Rectal smooth muscle tissue (tissue), 1 donor: ENCODE measurements at regions not wholly inside any gene's neighbourhood (a gene's known extent, or its start where the extent isn't known, plus 50 kb on each side); places are given as distances from the start of the nearest gene placed in this dataset.
"Not testable (repeated sequence)": the region's sequence is repeated elsewhere in the genome, so short reads cannot be mapped to it uniquely, and the experiment has no call there.

Experiments used
- H3K27ac ChIP-seq: one replicate; pipeline ENCODE4 v1.7.0; 2013; ENCODE audit warnings: low read depth, low read length, inconsistent platforms
- H3K27me3 ChIP-seq: one replicate; pipeline ENCODE4 v1.7.0; 2013; ENCODE audit warnings: low read length; ENCODE audit not compliant: control insufficient read depth, insufficient read depth
- H3K36me3 ChIP-seq: one replicate; pipeline ENCODE4 v1.7.0; 2013; ENCODE audit warnings: low read length; ENCODE audit not compliant: control insufficient read depth, insufficient read depth
- H3K4me1 ChIP-seq: one replicate; pipeline ENCODE4 v1.7.0; 2013; ENCODE audit warnings: low read length; ENCODE audit not compliant: control insufficient read depth, insufficient read depth
- H3K4me3 ChIP-seq: one replicate; pipeline ENCODE4 v1.7.0; 2013; ENCODE audit warnings: low read length
- H3K9ac ChIP-seq: one replicate; pipeline ENCODE4 v1.7.0; 2013; ENCODE audit warnings: low read length

GRCh38 chr7:153188630-153189029 lies 429.1 kb downstream of the ACTR3B start:
- no peaks in the 10 kb centered on the region for H3K36me3 ChIP-seq
- H3K4me1 ChIP-seq: no peaks in the 10 kb centered on the region
- H3K9ac ChIP-seq: no peak overlapping the region
- no peak overlapping the region for H3K4me3 ChIP-seq
- H3K27me3 ChIP-seq: no peaks in the 10 kb centered on the region
- no peak overlapping the region for H3K27ac ChIP-seq

GRCh38 chr7:153190452-153190851 lies 430.9 kb downstream of the ACTR3B start:
- H3K27me3 ChIP-seq: no peaks in the 10 kb centered on the region
- H3K27ac ChIP-seq: no peak overlapping the region
- no peak overlapping the region for H3K4me3 ChIP-seq

GRCh38 chr7:153190986-153191385 lies 431.4 kb downstream of the ACTR3B start:
- Histone ChIP-seq H3K27me3 (no peaks in the 10 kb centered on the region), H3K4me3 (no peak overlapping the region), H3K4me1 (no peaks in the 10 kb centered on the region), H3K36me3 (no peaks in the 10 kb centered on the region), H3K9ac (no peak overlapping the region), H3K27ac (no peak overlapping the region)

More at GRCh38 chr7:153190452-153190851, 430.9 kb downstream of the ACTR3B start:
- Histone ChIP-seq H3K4me1 (no peaks in the 10 kb centered on the region), H3K36me3 (no peaks in the 10 kb centered on the region), H3K9ac (no peak overlapping the region)

GRCh38 chr7:153193144-153193595 lies 433.6 kb downstream of the ACTR3B start:
- H3K27me3 ChIP-seq: no peaks in the 10 kb centered on the region
- no peak overlapping the region for H3K27ac ChIP-seq
- H3K4me3 ChIP-seq: no peak overlapping the region
- H3K4me1 ChIP-seq: no peaks in the 10 kb centered on the region
- no peaks in the 10 kb centered on the region for H3K36me3 ChIP-seq
- H3K9ac ChIP-seq: no peak overlapping the region

GRCh38 chr7:153217032-153217431 lies 457.5 kb downstream of the ACTR3B start:
- no peaks in the 10 kb centered on the region for H3K36me3 ChIP-seq
- H3K9ac ChIP-seq: no peak overlapping the region
- no peak overlapping the region for H3K27ac ChIP-seq
- H3K27me3 ChIP-seq: no peaks in the 10 kb centered on the region
- no peaks in the 10 kb centered on the region for H3K4me1 ChIP-seq
- no peak overlapping the region for H3K4me3 ChIP-seq

GRCh38 chr7:153224890-153225289 lies 465.3 kb downstream of the ACTR3B start:
- Histone ChIP-seq H3K4me1 (no peaks in the 10 kb centered on the region), H3K9ac (no peak overlapping the region), H3K27me3 (no peaks in the 10 kb centered on the region), H3K36me3 (no peaks in the 10 kb centered on the region), H3K4me3 (no peak overlapping the region), H3K27ac (no peak overlapping the region)

DNA sequence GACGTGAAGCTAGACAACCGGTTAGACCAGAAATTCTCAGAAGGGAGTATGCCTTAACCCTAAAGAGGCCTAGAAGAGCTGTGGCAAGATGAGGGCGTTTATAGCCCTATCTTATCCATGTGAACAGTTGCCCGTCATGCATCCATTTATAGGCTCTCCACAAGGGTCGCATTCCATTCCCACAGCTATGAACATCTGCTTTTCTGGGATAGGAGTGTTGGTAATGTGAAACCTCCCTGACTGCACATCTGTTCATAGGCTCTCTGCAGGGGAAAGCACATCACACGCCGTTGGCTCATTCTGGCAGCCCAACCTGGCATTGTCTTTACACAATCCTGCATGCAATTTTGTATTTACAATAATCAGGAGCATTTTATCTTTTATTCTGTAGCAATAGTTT lies 485.6 kb downstream of the ACTR3B start:
- H3K27ac ChIP-seq, H3K36me3 ChIP-seq, H3K4me1 ChIP-seq, H3K4me3 ChIP-seq, H3K9ac ChIP-seq, H3K27me3 ChIP-seq: not testable (repeated sequence)

DNA sequence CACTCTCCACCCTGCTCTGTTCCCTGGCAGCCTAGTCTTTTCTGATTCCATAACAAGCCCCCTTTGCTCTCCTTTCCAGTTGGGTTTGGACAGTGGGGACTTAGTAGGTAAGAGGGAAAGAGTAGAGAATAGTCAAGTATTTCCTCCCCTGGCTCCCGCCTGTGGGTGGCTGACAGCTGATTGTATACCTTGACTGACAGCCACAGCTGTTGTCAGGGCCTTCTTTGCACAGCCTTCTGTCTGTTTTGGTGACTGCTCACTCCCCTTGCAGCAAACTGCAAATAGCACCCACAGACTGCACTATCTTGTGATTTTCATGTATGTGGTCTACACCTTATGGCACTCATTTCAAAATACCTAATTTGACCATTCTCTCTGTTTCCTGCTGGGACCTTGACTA lies 486.3 kb downstream of the ACTR3B start:
- Histone ChIP-seq H3K4me3 (no peak overlapping the region), H3K36me3 (no peaks in the 10 kb centered on the region), H3K4me1 (no peaks in the 10 kb centered on the region), H3K9ac (no peak overlapping the region), H3K27me3 (no peaks in the 10 kb centered on the region), H3K27ac (no peak overlapping the region)

GRCh38 chr7:153247926-153248325 lies 488.4 kb downstream of the ACTR3B start:
- no peaks in the 10 kb centered on the region for H3K36me3 ChIP-seq
- H3K27me3 ChIP-seq: no peaks in the 10 kb centered on the region
- H3K4me1 ChIP-seq: no peaks in the 10 kb centered on the region
- H3K4me3 ChIP-seq: no peak overlapping the region
- H3K9ac ChIP-seq: no peak overlapping the region
- H3K27ac ChIP-seq: no peak overlapping the region

DNA sequence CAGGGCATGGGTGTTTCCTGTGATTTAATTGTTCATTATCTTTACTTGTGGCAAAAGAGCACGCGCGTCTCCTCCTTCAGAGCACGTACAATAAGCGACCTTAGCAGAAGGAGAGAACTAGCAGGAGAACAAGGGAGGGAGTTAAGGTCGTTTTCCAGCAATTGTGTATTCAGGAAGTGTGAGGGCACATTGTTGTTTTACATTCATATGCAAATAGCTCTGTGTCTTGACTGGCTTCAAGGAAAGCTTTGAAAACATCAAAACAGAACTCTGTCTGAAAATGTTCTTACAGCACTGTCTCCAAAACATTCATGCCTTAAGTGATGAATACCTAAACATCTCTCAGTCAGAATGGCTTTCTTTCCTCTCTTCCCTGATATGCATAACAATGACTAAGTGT lies 499.1 kb downstream of the ACTR3B start:
- Histone ChIP-seq H3K4me3 (no peak overlapping the region), H3K4me1 (no peaks in the 10 kb centered on the region), H3K36me3 (no peaks in the 10 kb centered on the region), H3K27ac (no peak overlapping the region), H3K9ac (no peak overlapping the region), H3K27me3 (no peaks in the 10 kb centered on the region)

GRCh38 chr7:153276394-153276793 lies 516.8 kb downstream of the ACTR3B start:
- no peaks in the 10 kb centered on the region for H3K4me1 ChIP-seq
- no peak overlapping the region for H3K9ac ChIP-seq
- H3K4me3 ChIP-seq: no peak overlapping the region
- H3K27me3 ChIP-seq: no peaks in the 10 kb centered on the region
- no peak overlapping the region for H3K27ac ChIP-seq
- no peaks in the 10 kb centered on the region for H3K36me3 ChIP-seq

- H3K36me3 ChIP-seq: no peaks in the 10 kb centered on the region
- H3K27ac ChIP-seq: no peak overlapping the region
- no peak overlapping the region for H3K4me3 ChIP-seq
- H3K9ac ChIP-seq: no peak overlapping the region
- no peaks in the 10 kb centered on the region for H3K27me3 ChIP-seq
- no peaks in the 10 kb centered on the region for H3K4me1 ChIP-seq
Measured at GRCh38 chr7:153286763-153287162, 527.2 kb downstream of the ACTR3B start.

GRCh38 chr7:153290066-153290465 lies 530.5 kb downstream of the ACTR3B start:
- no peaks in the 10 kb centered on the region for H3K36me3 ChIP-seq
- no peak overlapping the region for H3K4me3 ChIP-seq
- no peak overlapping the region for H3K9ac ChIP-seq
- no peaks in the 10 kb centered on the region for H3K4me1 ChIP-seq
- H3K27ac ChIP-seq: no peak overlapping the region
- no peaks in the 10 kb centered on the region for H3K27me3 ChIP-seq
